Trophoblast cell (in vitro differentiated cells and primary cell): ENCODE measurements at regions not wholly inside any gene's neighbourhood (a gene's known extent, or its start where the extent isn't known, plus 50 kb on each side); places are given as distances from the start of the nearest gene placed in this dataset.
A peak's percentile ranks its signal among the peaks of the same experiment; 100 is the strongest.

Source experiments
- DNase-seq, 2 donors: peaks; one replicate each; pipeline ENCODE4 v3.0.0-alpha.2; 2016
- H2AFZ ChIP-seq: 2 replicates; pipeline ENCODE4 v1.6.1; 2013; ENCODE audit warnings: low read length, moderate library complexity, mild to moderate bottlenecking; ENCODE audit not compliant: insufficient read depth, poor library complexity
- H2AK5ac ChIP-seq: 2 replicates; pipeline ENCODE4 v1.6.1; 2013; ENCODE audit warnings: mild to moderate bottlenecking, low read length
- H2BK120ac ChIP-seq: 2 replicates; pipeline ENCODE4 v1.6.1; 2013; ENCODE audit warnings: low read length, mild to moderate bottlenecking, moderate library complexity; ENCODE audit not compliant: insufficient read depth, poor library complexity
- H2BK12ac ChIP-seq: 2 replicates; pipeline ENCODE4 v1.6.1; 2013; ENCODE audit warnings: mild to moderate bottlenecking, low read length, moderate library complexity
- H2BK5ac ChIP-seq: 2 replicates; pipeline ENCODE4 v1.6.1; 2013; ENCODE audit warnings: low read length, low read depth, moderate library complexity, mild to moderate bottlenecking; ENCODE audit not compliant: poor library complexity
- H3K14ac ChIP-seq: 2 replicates; pipeline ENCODE4 v1.6.1; 2013; ENCODE audit warnings: mild to moderate bottlenecking, low read length
- H3K18ac ChIP-seq: 2 replicates; pipeline ENCODE4 v1.6.1; 2013; ENCODE audit warnings: mild to moderate bottlenecking, low read length
- H3K23ac ChIP-seq: 2 replicates; pipeline ENCODE4 v1.6.1; 2013; ENCODE audit warnings: low read length
- H3K27ac ChIP-seq: 2 replicates; pipeline ENCODE4 v1.5.1; 2013; ENCODE audit warnings: low read depth, mild to moderate bottlenecking, inconsistent platforms, low read length, moderate library complexity
- H3K27me3 ChIP-seq: 2 replicates; pipeline ENCODE4 v1.6.1; 2013; ENCODE audit warnings: inconsistent platforms, mild to moderate bottlenecking, low read length, moderate library complexity; ENCODE audit not compliant: insufficient read depth
- H3K36me3 ChIP-seq, 2 experiments: 1 replicate in 1 of 2; 2 replicates in 1 of 2; pipeline ENCODE4 v1.6.1; 2013; ENCODE audit warnings: low read length in 2 of 2, mild to moderate bottlenecking in 2 of 2, moderate library complexity in 1 of 2; ENCODE audit not compliant: insufficient read depth in 2 of 2, control insufficient read depth in 1 of 2
- H3K4ac ChIP-seq: 2 replicates; pipeline ENCODE4 v1.6.1; 2013; ENCODE audit warnings: low read depth, mild to moderate bottlenecking, low read length, moderate library complexity
- H3K4me1 ChIP-seq, 2 experiments: 1 replicate in 1 of 2; 2 replicates in 1 of 2; pipeline ENCODE4 v1.6.1; 2013; ENCODE audit warnings: low read length in 2 of 2, mild to moderate bottlenecking in 2 of 2, moderate library complexity in 1 of 2; ENCODE audit not compliant: insufficient read depth in 2 of 2, control insufficient read depth in 1 of 2
- H3K4me2 ChIP-seq: 2 replicates; pipeline ENCODE4 v1.6.1; 2013; ENCODE audit warnings: inconsistent platforms, mild to moderate bottlenecking, low read length, moderate library complexity
- H3K4me3 ChIP-seq: 2 replicates; pipeline ENCODE4 v1.5.1; 2013; ENCODE audit warnings: mild to moderate bottlenecking, low read depth, low read length, inconsistent platforms
- H3K79me1 ChIP-seq: one replicate; pipeline ENCODE4 v1.6.1; 2013; ENCODE audit warnings: low read length
- H3K79me2 ChIP-seq: 2 replicates; pipeline ENCODE4 v1.6.1; 2013; ENCODE audit warnings: low read length, mild to moderate bottlenecking; ENCODE audit not compliant: control insufficient read depth, insufficient read depth, poor library complexity
- H3K9ac ChIP-seq: 2 replicates; pipeline ENCODE4 v1.6.1; 2013; ENCODE audit warnings: mild to moderate bottlenecking, low read length
- H3K9me3 ChIP-seq: 2 replicates; pipeline ENCODE4 v1.6.1; 2013; ENCODE audit warnings: low read depth, mild to moderate bottlenecking, control low read depth, inconsistent platforms, low read length; ENCODE audit not compliant: insufficient read depth
- H4K12ac ChIP-seq: 2 replicates; pipeline ENCODE4 v1.6.1; 2013; ENCODE audit warnings: low read depth, mild to moderate bottlenecking, low read length, moderate library complexity
- H4K8ac ChIP-seq: 2 replicates; pipeline ENCODE4 v1.6.1; 2013; ENCODE audit warnings: low read depth, mild to moderate bottlenecking, low read length, moderate library complexity
- H4K91ac ChIP-seq: one replicate; pipeline ENCODE4 v1.6.1; 2013; ENCODE audit warnings: low read depth, mild to moderate bottlenecking, low read length, moderate library complexity
- WGBS: extraction: QIAGEN DNeasy Blood & Tissue Kit; methylation state at CpG from one replicate; pipeline ENCODE4 v1.1.7; 2013; ENCODE audit warnings: missing lambda C conversion rate; ENCODE audit not compliant: insufficient read length, insufficient coverage; ENCODE audit errors: extremely low coverage; 5-methylcytosine and 5-hydroxymethylcytosine counted together

DNA sequence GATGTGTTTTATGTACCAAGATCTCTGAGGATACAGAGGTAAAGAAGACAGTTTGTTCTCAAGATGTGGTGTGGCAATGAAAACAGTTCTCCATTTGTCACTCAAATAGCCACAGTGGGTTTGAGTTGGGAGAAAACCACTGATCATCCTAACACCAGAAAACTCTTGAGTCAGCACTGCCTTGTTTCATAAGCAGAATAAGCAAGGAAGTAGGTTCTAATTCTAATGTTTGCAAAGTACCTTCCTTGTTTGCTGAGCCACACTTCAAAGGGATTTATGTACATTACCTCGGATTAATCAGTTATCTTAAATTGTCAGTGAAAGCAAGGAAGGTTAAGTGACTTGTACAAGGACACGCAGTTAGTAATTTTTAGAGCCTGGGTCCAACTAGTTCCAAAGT lies 107.8 kb upstream of the BOC start:
- Histone ChIP-seq H3K79me2 (no peaks in the 10 kb centered on the region), H3K27me3 (no peaks in the 10 kb centered on the region), H2BK120ac (no peak overlapping the region), H2AFZ (no peak overlapping the region), H3K9me3 (no peaks in the 10 kb centered on the region), H3K18ac (no peak overlapping the region), H3K9ac (no peak overlapping the region), H2AK5ac (no peak overlapping the region), H3K23ac (no peak overlapping the region), H4K91ac (no peak overlapping the region), H4K8ac (no peak overlapping the region), H3K4ac (no peak overlapping the region), H4K12ac (no peak overlapping the region), H2BK5ac (no peak overlapping the region), H3K14ac (no peak overlapping the region), H3K4me1 (peaks cover 2 to 4% of the 10 kb centered on the region in 2 experiments), H3K36me3 (no peaks in the 10 kb centered on the region), H3K79me1 (no peaks in the 10 kb centered on the region), H3K4me3 (no peak overlapping the region), H2BK12ac (no peak overlapping the region), H3K4me2 (no peak overlapping the region), H3K27ac (no peak overlapping the region)
- whole genome bisulfite sequencing: no CpG with 5 or more reads among the region's 2 CpGs
- DNase-seq: no peak

DNA sequence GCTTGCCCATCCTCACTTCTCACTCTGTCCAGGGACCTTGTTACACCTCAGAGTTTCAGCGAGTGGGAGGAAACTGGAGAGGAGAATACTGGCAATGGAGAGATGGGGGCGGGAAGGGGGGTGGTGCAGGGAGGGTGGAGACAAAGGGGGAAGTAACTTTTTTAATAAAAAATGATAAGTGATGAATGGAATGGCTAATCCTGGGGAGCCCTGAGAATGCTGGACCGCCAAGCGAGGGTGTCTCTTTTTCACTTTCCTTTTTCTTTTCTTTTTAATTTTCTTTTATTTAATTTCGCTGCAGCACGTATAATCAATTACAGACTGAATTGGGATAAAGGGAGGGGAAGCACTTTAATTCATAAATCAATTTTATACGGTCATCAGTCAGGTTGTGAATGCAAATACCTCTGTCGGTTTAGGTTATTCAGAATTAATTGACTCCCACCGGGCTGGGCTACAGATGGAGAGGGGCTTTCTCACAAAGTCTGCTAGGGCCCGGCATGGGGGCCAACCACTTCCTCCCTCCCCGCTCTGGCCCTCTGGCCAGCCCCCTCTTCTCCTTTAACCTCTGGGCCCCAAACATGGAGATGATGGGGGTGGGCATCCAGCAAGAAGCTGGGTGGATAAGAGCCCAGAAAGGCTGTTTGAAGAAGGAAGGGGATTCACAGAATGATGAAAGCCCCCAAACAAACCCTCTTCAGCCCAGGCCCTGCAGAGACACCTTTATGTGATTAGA lies 106.8 kb upstream of the BOC start:
- H2AFZ ChIP-seq: no peak overlapping the region
- no peak overlapping the region for H3K4me3 ChIP-seq
- H2BK120ac ChIP-seq: no peak overlapping the region
- no peak overlapping the region for H3K27ac ChIP-seq
- no peak overlapping the region for H3K14ac ChIP-seq
- H3K4me2 ChIP-seq: no peak overlapping the region
- H4K8ac ChIP-seq: no peak overlapping the region
- H3K4me1 ChIP-seq: peaks cover 2 to 4% of the 10 kb centered on the region in 2 experiments
- no peaks in the 10 kb centered on the region for H3K27me3 ChIP-seq
- H2BK12ac ChIP-seq: no peak overlapping the region
- H3K79me1 ChIP-seq: no peaks in the 10 kb centered on the region
- H2AK5ac ChIP-seq: no peak overlapping the region
- DNase-seq: no peak
- H3K36me3 ChIP-seq: no peaks in the 10 kb centered on the region
- H2BK5ac ChIP-seq: no peak overlapping the region
- WGBS: no CpG with 5 or more reads among the region's 11 CpGs
- H3K79me2 ChIP-seq: no peaks in the 10 kb centered on the region
- H4K12ac ChIP-seq: no peak overlapping the region
- no peak overlapping the region for H3K9ac ChIP-seq
- no peaks in the 10 kb centered on the region for H3K9me3 ChIP-seq
- peak overlapping the region; percentile 32 for H4K91ac ChIP-seq
- no peak overlapping the region for H3K4ac ChIP-seq
- H3K18ac ChIP-seq: no peak overlapping the region
- no peak overlapping the region for H3K23ac ChIP-seq

DNA sequence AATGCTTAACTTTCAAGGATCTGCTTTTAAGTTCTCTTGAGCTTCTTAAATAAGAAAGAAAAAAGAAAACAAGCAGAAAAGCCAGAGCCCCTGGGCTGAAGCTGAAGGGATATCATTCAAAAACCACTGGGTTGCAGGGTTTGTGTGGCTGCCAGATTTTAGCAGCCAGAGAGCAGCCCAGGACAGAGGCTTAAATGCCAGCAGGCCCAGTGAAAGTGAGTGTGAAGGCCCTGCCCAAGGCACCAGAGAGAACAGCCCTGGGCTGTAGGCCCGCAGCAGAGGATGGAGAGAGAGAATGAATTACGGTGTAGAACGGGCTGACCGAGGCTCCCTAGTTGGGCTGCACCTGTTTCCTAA lies 106.3 kb upstream of the BOC start:
- Histone ChIP-seq H3K4me1 (peaks cover 2 to 4% of the 10 kb centered on the region in 2 experiments), H3K27me3 (no peaks in the 10 kb centered on the region), H3K4me2 (no peak overlapping the region), H3K23ac (no peak overlapping the region), H3K4me3 (no peak overlapping the region), H3K14ac (no peak overlapping the region), H4K12ac (no peak overlapping the region), H2BK120ac (no peak overlapping the region), H3K4ac (no peak overlapping the region), H3K79me2 (no peaks in the 10 kb centered on the region), H2BK5ac (no peak overlapping the region), H3K36me3 (no peaks in the 10 kb centered on the region), H2AFZ (no peak overlapping the region), H2AK5ac (no peak overlapping the region), H3K9me3 (no peaks in the 10 kb centered on the region), H4K91ac (no peak overlapping the region), H3K9ac (no peak overlapping the region), H3K79me1 (no peaks in the 10 kb centered on the region), H3K27ac (no peak overlapping the region), H3K18ac (no peak overlapping the region), H4K8ac (no peak overlapping the region), H2BK12ac (peak overlapping the region; percentile 65)
- no peak for DNase-seq
- no CpG with 5 or more reads among the region's 4 CpGs for WGBS

DNA sequence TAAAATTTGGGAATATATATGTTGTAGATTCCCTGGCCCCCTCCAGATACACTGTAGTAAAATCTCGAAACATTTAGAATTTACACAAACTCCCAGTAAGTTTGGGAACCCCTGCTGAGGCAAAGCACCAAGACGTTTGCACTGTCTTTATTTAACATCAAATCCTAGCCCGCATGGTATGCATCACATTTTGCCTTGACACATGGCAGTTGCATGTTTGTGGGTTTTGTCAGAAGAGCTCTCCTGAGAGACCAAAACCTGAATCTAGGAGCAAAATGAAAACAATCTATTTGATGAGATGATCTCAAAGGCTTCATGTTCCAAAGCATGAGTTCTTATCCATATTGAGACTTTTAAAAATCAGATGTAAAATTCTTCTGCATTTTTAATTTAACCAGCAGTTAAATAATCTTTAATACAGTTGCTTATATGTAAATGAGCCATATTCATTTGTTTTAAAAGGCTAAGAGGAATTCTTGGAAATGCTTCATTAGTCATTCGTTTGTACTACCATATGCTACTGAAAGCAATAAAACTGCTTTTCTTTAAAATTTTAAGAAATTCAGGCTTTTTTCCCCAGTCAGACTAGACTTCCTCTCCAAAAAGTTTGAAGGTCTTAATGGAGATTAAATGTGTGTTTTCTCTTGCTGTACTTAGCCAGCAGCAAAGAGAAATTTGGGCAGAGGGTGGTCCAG lies 105.2 kb upstream of the BOC start:
- Histone ChIP-seq H3K4me2 (no peak overlapping the region), H3K4me1 (peaks cover 2 to 10% of the 10 kb centered on the region in 2 experiments), H2BK12ac (no peak overlapping the region), H3K18ac (no peak overlapping the region), H3K9me3 (no peaks in the 10 kb centered on the region), H3K4ac (no peak overlapping the region), H3K23ac (no peak overlapping the region), H3K27ac (no peak overlapping the region), H2BK120ac (no peak overlapping the region), H3K14ac (no peak overlapping the region), H3K79me2 (no peaks in the 10 kb centered on the region), H2AFZ (no peak overlapping the region), H2BK5ac (no peak overlapping the region), H3K4me3 (no peak overlapping the region), H2AK5ac (no peak overlapping the region), H4K12ac (no peak overlapping the region), H4K91ac (no peak overlapping the region), H4K8ac (no peak overlapping the region), H3K79me1 (peaks cover 2% of the 10 kb centered on the region), H3K9ac (no peak overlapping the region), H3K27me3 (no peaks in the 10 kb centered on the region), H3K36me3 (no peaks in the 10 kb centered on the region)
- DNase-seq: peak in 1 of 2 donors; percentile 36
- no CpG with 5 or more reads among the region's 4 CpGs for WGBS
